A172 (cell line): ENCODE measurements at regions not wholly inside any gene's neighbourhood (a gene's known extent, or its start where the extent isn't known, plus 50 kb on each side); places are given as distances from the start of the nearest gene placed in this dataset.

Source experiments
- DNase-seq: peaks from one replicate; pipeline ENCODE4 v3.0.0-alpha.2; 2015; ENCODE audit warnings: low spot score

DNA sequence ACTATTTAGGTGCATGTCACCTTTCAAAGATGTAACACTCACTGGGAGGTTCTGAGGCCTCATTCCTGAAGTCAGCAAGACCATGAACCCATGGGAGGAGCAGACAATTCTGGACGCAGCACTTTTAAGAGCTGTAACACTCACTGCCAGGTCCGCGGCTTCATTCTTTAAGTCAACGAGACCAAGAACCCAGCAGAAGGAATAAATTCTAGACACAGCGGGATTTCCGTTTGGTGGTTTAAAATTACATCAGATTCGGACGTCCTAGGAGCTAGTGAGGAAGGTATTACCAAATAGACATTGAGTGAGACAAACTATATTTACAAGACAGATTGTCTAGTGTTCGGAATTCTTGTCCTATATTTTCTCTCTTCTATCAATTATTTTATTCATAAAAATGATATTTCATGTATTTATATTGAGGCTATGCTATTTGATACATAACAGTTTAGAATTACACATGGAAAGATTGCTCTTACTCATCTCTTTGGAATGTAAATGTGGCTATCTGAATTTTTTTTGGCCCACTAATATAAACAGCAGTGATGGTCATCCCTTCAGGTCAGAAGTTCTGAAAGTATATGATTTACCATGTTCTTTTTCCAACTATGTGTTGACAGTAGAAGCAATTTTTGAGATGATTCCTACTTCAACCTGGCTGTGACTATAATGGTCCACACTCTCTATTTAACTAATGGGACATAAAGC is 1973.0 kb upstream of the FLRT2 start:
- peak; percentile 71 for DNase-seq

DNA sequence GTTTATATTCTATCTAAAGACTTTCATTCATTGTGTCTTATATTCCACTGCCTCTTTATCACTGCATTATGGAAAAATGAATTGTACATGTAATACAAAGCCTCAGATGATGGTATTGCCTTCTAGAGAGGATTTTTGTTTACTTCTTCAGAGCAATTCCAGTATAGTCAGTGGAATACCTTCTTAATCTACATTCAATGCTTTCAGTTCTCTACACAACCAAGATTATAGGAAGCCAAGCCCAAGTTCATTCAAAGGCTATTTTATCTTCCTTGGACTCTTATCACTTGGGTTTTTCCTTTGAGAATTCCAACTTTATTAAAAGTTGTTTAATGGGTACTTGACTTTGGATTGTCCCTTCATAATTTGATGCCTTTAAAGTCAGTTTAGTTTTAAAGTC is 1971.0 kb upstream of the FLRT2 start:
- DNase-seq = no peak

DNA sequence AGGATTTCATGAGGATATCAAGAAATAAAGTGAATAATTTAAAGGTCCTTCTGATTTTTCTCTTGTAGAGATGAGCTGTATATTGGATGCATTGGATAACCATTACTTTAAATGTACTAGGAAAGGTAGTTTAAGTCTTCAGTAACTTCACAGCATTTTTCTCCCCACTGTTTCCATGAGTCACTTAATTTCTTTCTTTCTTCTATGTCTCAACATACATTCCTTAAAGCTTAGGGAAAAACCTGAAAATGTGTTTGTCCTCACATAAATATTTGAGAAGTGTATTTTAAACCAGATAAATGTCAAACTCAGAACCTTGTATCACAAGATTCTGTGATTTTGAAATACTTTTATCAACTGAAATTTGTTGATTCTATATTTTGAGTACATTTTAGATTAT is 1970.2 kb upstream of the FLRT2 start:
- peak; percentile 0 for DNase-seq

DNA sequence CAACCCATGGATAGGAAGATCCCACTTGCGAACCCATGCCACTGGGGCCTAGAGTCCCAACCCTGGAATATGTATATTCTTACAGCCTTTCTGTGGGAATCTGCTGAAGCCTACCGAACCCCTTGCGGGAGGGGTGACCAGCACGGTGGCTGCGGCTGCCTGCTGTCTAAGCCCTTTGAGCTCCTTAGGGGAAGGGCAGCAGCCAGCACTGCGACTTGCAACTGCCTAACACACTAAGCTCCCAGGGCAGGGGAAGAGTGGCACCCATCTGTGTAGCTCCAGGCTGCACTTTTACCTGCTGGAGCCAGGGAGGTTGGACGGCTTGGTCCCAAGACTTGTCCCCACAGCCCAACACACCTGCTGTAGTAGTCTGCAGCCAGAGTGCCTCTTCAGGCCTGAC is 1968.7 kb upstream of the FLRT2 start:
- no peak for DNase-seq

DNA sequence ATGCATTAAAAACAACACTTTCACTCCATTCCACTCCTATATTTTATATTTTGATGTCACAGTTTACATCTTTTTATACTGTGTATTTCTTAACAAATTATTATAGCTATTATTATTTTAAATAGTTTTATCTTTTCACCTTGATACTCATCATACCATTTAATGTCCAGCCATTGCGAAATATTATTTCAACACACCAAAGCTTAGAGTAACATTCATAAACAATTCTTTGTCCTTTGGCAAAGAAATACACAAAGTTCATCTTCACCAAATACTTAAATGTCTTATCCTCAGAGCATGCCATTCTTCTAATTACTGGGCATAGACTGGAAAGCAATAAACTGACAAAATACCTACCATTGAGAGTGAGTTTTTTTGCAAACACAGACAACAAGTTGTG is 1963.4 kb upstream of the FLRT2 start:
- DNase-seq = no peak

DNA sequence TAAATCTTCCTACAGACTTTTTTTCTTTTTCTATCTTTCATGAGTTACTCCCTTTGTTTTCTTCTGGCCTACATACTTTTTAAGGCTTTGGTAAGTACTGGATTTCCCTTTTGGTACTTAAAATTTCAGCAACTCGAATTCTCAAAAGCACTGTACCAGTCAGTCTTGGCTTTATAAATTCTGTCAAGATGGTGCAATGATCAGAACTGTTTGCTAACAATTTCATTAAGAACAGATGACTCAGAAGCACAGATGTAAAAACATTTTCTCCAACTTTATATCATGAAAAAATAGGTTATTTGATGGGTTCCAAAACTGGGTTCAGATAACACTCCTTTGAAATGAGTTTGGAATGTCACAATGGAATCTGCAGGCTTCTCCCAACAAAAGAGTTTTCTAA is 1961.8 kb upstream of the FLRT2 start:
- no peak for DNase-seq

DNA sequence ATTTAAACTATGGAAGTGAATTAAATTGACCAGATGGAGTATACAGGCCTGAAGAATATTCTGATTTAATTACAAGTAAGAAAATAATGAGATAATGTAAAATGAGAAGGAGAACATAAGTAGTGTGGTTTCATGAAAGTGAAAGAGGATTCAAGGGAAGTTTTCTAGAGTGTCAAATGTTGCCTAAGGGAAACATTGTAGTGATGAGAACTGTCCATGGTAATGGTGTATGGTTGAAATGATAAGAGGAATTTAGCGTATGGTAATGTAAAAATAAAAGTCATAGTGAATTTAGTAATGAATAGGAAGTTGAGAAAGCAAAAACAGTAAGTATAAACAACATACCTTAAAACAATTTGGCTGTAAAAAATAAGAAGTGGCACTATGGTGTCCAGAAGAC is 1954.6 kb upstream of the FLRT2 start:
- DNase-seq = no peak

DNA sequence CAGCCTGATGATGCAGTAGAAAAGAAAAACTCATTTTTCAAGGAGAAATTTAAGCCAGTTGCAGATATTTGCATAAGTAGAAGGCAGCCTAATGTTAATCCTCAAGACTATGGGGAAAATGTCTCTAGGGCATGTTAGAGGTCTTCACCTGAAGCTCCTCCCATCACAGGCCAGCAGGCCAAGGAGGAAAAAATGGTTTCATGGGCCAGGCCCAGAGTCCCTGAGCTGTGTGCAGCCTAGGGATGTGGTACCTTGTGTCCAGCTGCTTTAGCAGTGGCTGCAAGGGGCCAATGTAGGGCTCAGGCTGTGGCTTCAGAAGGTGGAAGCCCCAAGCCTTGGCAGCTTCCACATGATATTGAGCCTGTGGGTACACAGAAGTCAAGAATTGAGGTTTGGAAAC is 1946.7 kb upstream of the FLRT2 start:
- DNase-seq = no peak

DNA sequence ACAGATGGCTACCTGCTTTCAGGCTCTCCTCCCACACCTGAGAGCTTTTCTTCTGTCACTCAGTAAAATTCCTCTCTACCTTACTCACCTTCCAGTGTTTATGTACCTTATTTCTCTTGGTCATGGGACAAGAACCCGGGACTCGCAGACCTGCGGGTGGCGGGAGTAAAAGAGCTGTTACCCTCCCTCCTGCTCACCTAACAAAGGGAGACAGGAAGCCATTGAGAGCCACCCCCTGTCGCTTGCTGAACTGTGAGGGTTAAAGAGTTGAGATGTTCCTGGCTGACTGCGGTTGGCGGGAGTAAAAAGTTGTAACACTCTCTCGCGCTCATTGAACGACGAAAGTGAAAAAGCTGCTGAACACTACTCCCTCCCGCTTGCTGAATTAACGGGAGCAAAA is 1935.1 kb upstream of the FLRT2 start:
- DNase-seq = no peak

DNA sequence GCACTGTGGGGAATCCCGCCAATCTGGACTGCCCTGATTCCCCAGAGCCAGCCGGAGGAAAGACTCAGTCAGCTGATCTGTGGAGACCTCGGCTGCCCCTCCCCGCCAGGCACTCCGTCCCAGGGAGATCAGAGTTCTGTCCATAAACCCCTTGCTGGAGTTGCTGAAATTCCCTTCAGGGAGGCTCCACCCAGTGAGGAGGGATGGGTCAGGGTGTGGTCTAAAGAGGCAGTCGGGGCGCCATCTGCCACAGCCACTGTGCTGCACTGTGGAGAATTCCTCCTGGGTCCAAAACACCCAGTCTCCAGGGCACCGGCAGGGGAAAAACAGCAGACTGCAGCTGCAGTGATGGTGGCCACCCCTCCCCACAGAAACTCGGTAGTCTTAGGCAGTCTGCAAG is 1922.3 kb upstream of the FLRT2 start:
- DNase-seq = no peak

DNA sequence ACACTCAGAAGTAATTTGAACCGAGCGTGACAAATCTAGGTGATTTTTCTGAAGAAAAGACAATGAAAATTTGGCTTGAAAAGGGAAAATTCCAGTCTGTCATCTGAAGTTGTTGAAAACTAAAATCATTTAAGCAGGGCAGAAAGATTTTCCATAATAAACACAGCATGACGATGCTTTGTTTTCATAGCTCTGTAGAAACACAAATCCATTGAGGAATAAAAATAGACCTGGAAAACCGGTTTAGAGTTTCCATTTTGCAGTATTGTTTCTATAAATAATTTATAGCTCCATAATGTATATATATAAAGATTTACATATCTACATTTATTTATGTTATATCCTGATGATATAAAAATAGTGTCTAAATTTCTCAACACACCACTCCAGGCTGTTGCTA is 1918.5 kb upstream of the FLRT2 start:
- DNase-seq = no peak

DNA sequence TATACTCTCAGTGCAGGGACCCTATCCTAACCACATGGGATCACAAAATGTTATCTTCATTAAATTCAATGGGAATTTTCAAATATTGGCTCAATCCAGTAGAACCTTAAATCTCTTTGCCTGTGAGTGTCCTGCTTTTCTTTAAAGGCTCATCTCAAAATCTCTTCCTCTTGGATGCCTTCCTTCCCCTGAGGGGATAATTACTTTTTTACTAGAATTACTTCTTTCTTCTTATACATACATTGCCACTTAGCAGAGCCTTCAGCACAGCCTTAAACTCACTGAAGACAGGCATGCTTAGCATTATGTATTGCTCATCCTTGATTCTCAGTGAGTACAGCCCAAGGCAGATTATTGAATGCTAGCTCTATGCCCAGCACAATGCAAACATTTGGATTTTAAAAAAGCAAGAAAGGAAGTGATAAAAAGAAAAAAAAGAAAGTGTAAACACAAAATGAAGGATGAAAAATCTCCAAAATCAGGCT is 1918.0 kb upstream of the FLRT2 start:
- no peak for DNase-seq

DNA sequence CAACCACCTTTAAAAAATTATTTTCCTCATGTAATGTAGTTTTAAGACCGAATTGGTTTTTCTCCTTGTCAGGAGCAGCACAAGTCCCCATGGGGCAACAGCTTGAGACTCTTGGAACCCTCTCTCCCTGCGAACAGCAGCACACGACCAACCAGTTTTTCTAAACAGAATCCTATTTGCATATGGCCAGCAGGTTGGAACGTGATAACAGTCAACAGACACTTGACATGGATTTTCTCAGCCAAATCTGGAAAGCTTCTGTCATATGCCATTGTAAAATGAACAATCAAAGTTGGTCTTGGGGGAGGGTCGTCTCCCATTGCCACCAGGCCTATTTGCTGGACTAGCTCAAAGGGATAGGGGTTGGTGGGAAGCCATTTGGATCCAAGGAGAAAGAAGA is 1915.0 kb upstream of the FLRT2 start:
- DNase-seq = no peak

DNA sequence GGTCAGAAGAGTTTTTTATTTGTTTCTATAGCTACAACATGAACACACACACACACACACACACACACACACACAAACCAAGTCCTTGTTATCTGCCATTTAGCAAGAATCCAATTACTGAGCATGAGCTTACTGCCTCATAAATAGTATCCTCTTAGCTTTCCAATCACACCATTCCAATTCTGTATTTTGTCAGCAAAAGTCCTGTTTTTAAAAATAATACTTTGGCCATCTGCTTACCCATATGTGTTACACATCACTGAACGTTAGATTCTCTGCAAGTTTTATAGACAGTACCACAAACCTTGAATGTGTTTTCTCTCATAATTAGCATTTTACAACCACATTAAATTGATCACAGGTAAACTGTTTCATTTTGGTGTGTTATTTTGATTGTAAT is 1905.4 kb upstream of the FLRT2 start:
- DNase-seq = no peak

DNA sequence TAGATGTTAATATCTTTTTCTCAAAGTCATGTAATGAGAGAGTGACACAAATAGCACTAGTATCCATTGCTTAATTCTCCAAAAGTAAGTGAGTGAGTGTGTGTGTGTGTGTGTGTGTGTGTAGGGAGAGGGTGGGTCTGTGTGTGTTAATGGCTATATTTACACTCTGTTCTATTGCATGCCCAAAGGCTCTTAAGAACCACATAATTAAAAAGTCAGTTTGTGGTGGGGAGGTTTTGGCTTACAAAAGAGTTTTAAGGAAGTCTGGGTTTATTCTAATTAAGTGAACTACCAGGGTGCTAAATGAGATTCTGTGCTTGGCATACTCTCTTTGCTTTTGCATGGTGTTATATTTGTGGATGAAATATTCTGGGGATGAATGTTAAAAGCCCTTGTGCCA is 1897.6 kb upstream of the FLRT2 start:
- DNase-seq = no peak

DNA sequence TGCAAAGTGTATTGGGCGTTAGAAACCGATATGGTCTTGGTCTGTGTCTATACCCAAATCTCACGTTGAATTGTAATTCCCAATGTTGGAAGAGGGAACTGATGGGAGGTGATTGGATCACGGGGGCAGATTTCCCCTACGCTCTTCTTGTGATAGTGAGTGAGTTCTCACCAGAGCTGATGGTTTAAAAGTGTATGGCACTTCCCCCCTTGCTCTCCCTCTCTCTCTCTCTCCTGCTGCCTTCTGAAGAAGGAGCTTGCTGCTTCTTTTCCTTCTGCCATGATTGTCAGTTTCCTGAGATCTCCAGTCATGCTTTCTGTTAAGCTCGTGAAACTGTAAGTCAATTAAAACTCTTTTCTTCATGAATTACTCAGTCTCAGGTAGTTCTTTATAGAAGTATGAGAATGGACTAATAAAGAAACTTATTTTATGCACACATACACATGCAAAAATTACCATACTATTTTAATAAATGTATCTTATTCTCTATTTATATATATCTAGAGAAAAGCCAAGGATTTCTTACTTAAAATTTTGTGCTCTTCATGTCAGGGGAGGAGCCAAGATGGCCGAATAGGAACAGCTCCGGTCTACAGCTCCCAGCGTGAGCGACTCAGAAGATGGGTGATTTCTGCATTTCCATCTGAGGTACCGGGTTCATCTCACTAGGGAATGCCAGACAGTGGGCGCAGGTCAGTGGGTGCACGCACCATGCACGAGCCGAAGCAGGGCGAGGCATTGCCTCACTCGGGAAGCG is 1891.0 kb upstream of the FLRT2 start:
- peak; percentile 5 for DNase-seq

DNA sequence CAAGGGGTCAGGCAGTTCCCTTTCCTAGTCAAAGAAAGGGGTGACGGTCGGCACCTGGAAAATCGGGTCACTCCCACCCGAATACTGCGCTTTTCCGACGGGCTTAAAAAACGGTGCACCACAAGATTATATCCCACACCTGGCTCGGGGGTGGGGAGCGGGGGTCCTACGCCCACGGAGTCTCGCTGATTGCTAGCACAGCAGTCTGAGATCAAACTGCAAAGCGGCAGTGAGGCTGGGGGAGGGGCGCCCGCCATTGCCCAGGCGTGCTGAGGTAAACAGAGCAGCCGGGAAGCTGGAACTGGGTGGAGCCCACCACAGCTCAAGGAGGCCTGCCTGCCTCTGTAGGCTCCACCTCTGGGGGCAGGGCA is 1890.5 kb upstream of the FLRT2 start:
- DNase-seq = peak; percentile 2

DNA sequence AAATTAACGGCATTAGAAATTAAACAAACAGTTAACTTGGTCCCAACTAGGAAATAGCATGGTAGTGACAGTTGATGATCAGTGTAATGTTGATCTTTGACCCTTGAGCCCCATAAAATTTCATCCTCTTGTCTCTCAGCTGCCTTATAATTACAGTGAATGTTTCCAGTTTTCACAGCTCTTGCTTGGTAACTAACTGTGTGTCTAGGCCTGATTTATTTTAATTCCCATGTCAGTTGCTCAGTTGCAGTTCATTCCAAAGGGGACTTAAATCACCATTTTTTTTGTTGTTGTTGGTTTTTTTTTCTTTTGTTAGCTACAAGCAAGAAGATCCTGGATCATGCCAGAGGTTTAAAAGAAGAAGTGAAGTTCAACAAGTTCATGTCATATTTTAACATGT is 1883.7 kb upstream of the FLRT2 start:
- no peak for DNase-seq

DNA sequence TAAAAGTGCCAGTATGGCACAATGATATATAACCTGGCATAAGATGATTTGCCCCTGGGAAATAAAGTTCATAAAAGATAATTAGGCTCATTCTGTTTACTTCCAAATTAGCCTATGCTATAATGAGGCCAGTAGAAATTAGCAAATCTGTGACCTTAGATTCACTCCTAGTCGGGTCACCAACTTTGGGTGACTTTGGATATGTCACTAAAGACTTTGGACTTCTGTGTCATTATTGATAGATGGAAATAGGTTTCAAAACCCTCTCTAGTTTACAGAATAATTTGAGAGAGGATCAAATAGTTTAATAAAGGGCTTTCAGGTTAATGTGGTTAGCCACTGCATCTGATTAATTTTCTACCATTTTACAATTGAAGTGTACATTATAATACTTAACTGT is 1869.3 kb upstream of the FLRT2 start:
- no peak for DNase-seq

DNA sequence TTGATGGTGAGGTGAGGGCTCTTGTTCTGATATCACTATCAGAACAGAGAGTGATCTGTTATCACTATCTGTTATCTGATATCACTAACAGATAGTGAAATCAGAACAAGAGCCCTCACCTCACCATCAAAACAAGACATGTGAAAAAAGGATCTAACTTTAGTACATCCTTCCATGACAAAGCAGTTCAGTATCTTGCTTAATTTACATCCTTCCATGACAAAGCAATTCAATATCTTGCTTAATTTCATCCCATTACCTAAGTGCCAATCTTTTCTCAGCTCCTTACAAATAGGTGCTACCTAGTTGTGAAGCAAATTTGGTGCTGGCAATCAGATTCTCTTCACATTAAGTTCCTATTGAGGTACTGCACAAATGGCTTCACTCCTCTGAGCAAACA is 1865.6 kb upstream of the FLRT2 start:
- no peak for DNase-seq

DNA sequence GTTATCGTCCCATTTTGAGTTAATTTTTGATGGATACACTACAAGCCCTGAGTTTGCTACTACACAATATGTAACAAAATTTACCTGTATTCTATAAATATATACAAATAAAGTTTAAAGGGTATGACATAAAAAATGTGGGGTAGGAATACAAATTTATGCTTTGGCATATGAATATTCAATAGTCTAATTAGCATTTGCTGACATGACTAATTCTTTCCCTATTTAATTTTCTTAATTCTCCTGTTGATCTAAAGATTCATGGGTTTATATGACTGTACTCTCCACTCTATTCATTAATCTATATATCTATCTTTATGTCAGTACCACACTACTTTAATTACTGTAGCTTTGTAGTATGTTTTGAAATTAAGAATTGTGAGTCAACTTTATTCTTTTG is 1840.7 kb upstream of the FLRT2 start:
- DNase-seq = no peak

DNA sequence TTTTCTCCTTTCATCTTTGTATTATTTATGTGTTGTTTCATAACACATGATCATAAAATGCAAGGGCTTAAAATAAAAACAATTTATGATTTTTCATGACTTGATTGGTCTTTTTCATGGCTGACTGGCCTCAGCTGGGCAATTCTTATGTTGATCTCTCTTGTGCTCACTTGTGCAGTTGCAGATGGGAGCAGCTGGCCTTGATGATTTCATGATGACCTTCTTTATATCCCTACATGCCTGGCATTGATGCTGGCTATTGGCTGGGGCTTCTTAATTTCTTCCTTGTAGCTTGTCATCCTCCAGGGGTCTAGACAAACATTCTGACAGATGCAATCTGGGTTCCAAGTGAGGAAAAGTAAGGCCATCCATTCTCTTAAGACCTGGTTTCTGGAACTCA is 1832.8 kb upstream of the FLRT2 start:
- DNase-seq = no peak

DNA sequence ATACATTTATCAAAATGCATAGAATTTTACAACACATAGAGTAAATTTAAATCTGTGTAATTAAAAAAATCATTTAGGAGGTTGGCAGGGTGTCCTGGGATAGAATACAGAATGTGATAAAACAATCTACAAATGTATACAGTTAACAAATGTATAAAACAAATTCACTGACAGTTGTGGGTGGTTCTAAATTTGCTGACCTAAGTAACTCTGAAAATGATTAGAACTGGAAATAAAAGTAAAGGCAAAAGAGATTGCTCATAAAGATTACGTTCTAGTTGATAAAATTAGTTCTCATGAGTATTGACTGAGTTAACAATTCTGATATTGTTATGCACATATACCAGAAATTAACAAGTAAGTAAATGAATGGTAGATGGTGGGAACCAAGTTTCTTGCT is 1827.3 kb upstream of the FLRT2 start:
- no peak for DNase-seq
